Esophagus squamous epithelium (tissue), 5 donors: ENCODE measurements at regions not wholly inside any gene's neighbourhood (a gene's known extent, or its start where the extent isn't known, plus 50 kb on each side); places are given as distances from the start of the nearest gene placed in this dataset.
"Not testable (repeated sequence)": the region's sequence is repeated elsewhere in the genome, so short reads cannot be mapped to it uniquely, and the experiment has no call there.

Experiments
- DNase-seq: peaks from one replicate; lab custom pipeline; 2025; lab: John Stamatoyannopoulos, UW
- H3K27ac ChIP-seq, 4 donors: fragments of 200-600 bp; sonication (generic); one replicate each; pipeline ENCODE4 v1.5.1; 2016 to 2019; ENCODE audit warnings: mild to moderate bottlenecking in 1 of 4
- H3K27me3 ChIP-seq, 4 donors: fragments of 200-600 bp; sonication (generic); 1 replicate in 3 of 4; 2 replicates in 1 of 4; pipeline versions ENCODE4 v1.5.1 to v1.6.0; 2017 to 2021; ENCODE audit warnings: antibody characterized with exemption in 1 of 4
- H3K36me3 ChIP-seq, 3 donors: fragments of 200-600 bp; sonication (generic); one replicate each; pipeline ENCODE4 v1.5.1; 2016 to 2019
- H3K4me1 ChIP-seq, 3 donors: fragments of 200-600 bp; sonication (generic); one replicate each; pipeline ENCODE4 v1.5.1; 2017 to 2019
- H3K4me3 ChIP-seq, 4 donors: fragments of 200-600 bp; sonication (generic); 1 replicate in 3 of 4; 2 replicates in 1 of 4; pipeline ENCODE4 v1.5.1; 2016 to 2019; ENCODE audit warnings: mild to moderate bottlenecking in 2 of 4, moderate library complexity in 1 of 4
- H3K9me3 ChIP-seq, 3 donors: fragments of 200-600 bp; sonication (generic); one replicate each; pipeline ENCODE4 v1.5.1; 2016 to 2019
- CTCF ChIP-seq, 6 experiments: fragments of 450-650 bp in 4 of 6; fragments of 200-600 bp in 2 of 6; sonication (generic) in 2 of 6; IDR thresholded peaks; one replicate each; pipeline ENCODE4 v1.5.1; 2016 to 2019; ENCODE audit warnings: antibody characterized with exemption in 6 of 6, mild to moderate bottlenecking in 4 of 6, moderate library complexity in 4 of 6
- POLR2A ChIP-seq, 4 donors: fragments of 450-650 bp; IDR thresholded peaks; one replicate each; pipeline ENCODE4 v1.6.1; 2017; ENCODE audit warnings: antibody characterized with exemption in 4 of 4, mild to moderate bottlenecking in 4 of 4, moderate library complexity in 3 of 4
- WGBS, 2 donors: methylation state at CpG; one replicate each; pipeline ENCODE4 v1.1.5; 2018; 5-methylcytosine and 5-hydroxymethylcytosine counted together
- intact Hi-C: fragments of 100-400 bp; cut with DNase I; formaldehyde crosslinking; loops from one replicate; pipeline ENCODE4 v1.15.0; 2022
- donor health status: DM: yes; HTN: yes; CAD: no.

DNA sequence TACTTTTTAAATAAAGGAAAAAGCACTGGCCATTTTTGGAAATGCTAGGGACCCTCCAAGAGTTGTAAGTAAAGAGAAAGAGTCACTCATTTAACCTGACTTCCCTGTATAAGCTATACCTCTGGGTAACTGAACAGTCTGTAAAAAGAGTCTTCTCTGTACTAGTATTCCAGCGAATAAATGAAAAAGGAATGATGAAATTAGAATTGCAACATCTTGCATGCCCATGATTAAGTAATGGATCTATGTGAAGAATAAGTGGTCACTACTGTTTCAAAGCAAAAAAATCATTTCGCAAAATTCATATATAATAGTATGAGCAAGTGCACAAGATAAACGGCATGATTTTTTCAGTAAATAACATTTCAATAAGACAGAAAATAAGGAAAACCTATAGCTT, 116.8 kb downstream of the ZFAND4 start:
- H3K9me3 ChIP-seq: no peaks in the 10 kb centered on the region
- H3K36me3 ChIP-seq: peaks cover 0 to 5% (median 0%) of the 10 kb centered on the region in 3 donors
- H3K27me3 ChIP-seq: no peaks in the 10 kb centered on the region
- no peak overlapping the region for H3K4me3 ChIP-seq
- no peak overlapping the region for H3K27ac ChIP-seq
- 72 to 74% methylated on average over 3 of the region's 3 CpGs for WGBS, 2 donors
- H3K4me1 ChIP-seq: peaks cover 0 to 26% (median 6%) of the 10 kb centered on the region in 3 donors
- TF ChIP-seq CTCF (IDR thresholded peaks at IDR 0.05) (no peak), POLR2A (IDR thresholded peaks at IDR 0.05) (no peak)
- intact Hi-C loops: no loop called here
- DNase-seq: no peak

DNA sequence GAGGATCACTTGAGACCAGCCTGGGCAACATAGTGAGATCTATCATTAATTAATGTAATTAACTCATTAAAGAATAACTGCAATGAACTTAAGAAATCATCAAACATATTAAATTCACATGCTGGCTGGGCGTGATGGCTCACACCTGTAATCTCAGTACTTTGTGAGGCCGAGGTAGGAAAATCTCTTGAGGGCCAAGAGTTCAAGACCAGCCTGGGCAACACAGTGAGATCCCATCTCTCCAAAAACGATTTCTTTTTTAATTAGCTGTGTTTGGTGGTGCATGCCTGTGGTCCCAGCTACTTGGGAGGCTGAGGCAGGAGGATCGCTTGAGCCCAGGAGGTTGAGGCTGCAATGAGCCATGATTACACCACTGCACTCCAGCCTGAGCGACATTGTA, 117.2 kb downstream of the ZFAND4 start:
- intact Hi-C loops, DNase-seq, H3K27me3 ChIP-seq, H3K27ac ChIP-seq, H3K9me3 ChIP-seq, H3K36me3 ChIP-seq, H3K4me3 ChIP-seq: not testable (repeated sequence)
- 95 to 97% methylated on average over 5 of the region's 5 CpGs for WGBS, 2 donors
- peaks cover 0 to 27% (median 6%) of the 10 kb centered on the region in 3 donors for H3K4me1 ChIP-seq

GRCh38 chr10:45553613-45554012, 119.0 kb downstream of the ZFAND4 start:
- 46 to 64% methylated on average over 2 of the region's 2 CpGs for WGBS, 2 donors
- Histone ChIP-seq H3K27me3 (no peaks in the 10 kb centered on the region), H3K4me3 (no peak overlapping the region), H3K36me3 (peaks cover 0 to 13% (median 0%) of the 10 kb centered on the region in 3 donors), H3K4me1 (peaks cover 0 to 27% (median 6%) of the 10 kb centered on the region in 3 donors), H3K9me3 (no peaks in the 10 kb centered on the region), H3K27ac (no peak overlapping the region)
- no peak for DNase-seq
- TF ChIP-seq POLR2A (IDR thresholded peaks at IDR 0.05) (no peak), CTCF (IDR thresholded peaks at IDR 0.05) (no peak)
- intact Hi-C loops: no loop called here

DNA sequence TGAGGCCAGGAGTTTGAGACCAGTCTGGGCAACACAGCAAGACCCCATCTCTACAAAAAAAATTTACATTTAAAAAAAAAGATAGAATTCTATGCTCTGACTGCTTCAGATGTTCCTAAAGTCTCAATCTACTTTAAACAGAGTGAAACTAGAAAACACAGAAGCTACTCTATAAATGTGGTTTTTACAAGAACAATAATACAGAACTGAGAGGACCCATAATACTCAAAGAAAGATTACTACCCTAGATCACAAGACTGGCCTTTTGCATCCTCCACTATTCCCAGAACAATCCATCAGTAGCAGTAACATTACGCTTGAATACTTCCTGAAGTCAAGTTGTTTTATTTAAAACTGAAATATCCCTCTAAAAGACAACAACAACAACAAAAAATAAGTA, 119.4 kb downstream of the ZFAND4 start:
- no peak for TF ChIP-seq CTCF (IDR thresholded peaks at IDR 0.05)
- TF ChIP-seq POLR2A (IDR thresholded peaks at IDR 0.05): no peak
- Histone ChIP-seq H3K9me3 (no peaks in the 10 kb centered on the region), H3K36me3 (peaks cover 0 to 13% (median 0%) of the 10 kb centered on the region in 3 donors), H3K4me3 (no peak overlapping the region), H3K4me1 (peaks cover 0 to 27% (median 6%) of the 10 kb centered on the region in 3 donors), H3K27me3 (no peaks in the 10 kb centered on the region), H3K27ac (no peak overlapping the region)
- intact Hi-C loops: no loop called here
- WGBS, 2 donors: 79 to 89% methylated on average over 1 of the region's 1 CpG
- no peak for DNase-seq

- H3K4me1 ChIP-seq: peaks cover 0 to 24% (median 6%) of the 10 kb centered on the region in 3 donors
- intact Hi-C loops: no loop called here
- WGBS, 2 donors: 90 to 94% methylated on average over 5 of the region's 5 CpGs
- DNase-seq: no peak
- H3K27me3 ChIP-seq: no peaks in the 10 kb centered on the region
- peaks cover 0 to 13% (median 0%) of the 10 kb centered on the region in 3 donors for H3K36me3 ChIP-seq
- H3K4me3 ChIP-seq: no peak overlapping the region
- TF ChIP-seq CTCF (IDR thresholded peaks at IDR 0.05): no peak
- no peak overlapping the region for H3K27ac ChIP-seq
- H3K9me3 ChIP-seq: no peaks in the 10 kb centered on the region
These were observed 120.1 kb downstream of the ZFAND4 start for GRCh38 chr10:45552476-45552875.
